ENCODE measurements at regions not wholly inside any gene's neighbourhood (a gene's known extent, or its start where the extent isn't known, plus 50 kb on each side); places are given as distances from the start of the nearest gene placed in this dataset.

DNA sequence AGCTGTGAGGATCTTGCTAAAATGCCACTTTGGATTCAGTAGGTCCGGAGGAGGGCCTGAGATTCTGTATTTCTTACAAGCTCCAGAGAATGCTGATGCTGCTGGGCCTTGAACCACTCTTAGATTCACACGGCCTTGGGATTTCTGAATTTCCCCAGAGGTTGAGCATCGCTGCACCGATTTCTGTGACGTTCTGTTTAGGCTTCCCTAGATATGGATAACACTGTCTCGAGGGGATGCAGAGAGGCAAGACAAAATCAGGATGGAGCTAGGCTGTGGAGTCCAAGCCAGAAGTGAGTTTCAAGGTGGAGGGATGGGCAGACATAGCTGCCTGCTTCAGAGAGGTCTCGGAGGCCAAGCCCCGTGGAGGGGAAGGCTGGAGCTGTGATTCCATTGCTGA is 415.9 kb upstream of the PROX1 start:
- Histone ChIP-seq H3K4me1 (no peaks in the 10 kb centered on the region), H3K36me3 (ENCODE audit: insufficient read depth in 1 of 2, low read depth in 1 of 2) (no peaks in the 10 kb centered on the region), H3K9me3 (no peaks in the 10 kb centered on the region), H3K27me3 (ENCODE audit: insufficient read depth in 3 of 3, low read length in 2 of 3) (no peaks in the 10 kb centered on the region), H3K4me3 (no peak overlapping the region), H3K27ac (no peak overlapping the region)
- TF ChIP-seq, protein P1, sequence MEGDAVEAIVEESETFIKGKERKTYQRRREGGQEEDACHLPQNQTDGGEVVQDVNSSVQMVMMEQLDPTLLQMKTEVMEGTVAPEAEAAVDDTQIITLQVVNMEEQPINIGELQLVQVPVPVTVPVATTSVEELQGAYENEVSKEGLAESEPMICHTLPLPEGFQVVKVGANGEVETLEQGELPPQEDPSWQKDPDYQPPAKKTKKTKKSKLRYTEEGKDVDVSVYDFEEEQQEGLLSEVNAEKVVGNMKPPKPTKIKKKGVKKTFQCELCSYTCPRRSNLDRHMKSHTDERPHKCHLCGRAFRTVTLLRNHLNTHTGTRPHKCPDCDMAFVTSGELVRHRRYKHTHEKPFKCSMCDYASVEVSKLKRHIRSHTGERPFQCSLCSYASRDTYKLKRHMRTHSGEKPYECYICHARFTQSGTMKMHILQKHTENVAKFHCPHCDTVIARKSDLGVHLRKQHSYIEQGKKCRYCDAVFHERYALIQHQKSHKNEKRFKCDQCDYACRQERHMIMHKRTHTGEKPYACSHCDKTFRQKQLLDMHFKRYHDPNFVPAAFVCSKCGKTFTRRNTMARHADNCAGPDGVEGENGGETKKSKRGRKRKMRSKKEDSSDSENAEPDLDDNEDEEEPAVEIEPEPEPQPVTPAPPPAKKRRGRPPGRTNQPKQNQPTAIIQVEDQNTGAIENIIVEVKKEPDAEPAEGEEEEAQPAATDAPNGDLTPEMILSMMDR (IDR thresholded peaks at IDR 0.05), result no peak
- DNase-seq, result no peak
- 88 to 92% (median 92%) methylated on average over 8 of the region's 8 CpGs for WGBS, 3 donors
- ATAC-seq, result no peak
- intact Hi-C loops (cut with DNase I), result no loop called here

DNA sequence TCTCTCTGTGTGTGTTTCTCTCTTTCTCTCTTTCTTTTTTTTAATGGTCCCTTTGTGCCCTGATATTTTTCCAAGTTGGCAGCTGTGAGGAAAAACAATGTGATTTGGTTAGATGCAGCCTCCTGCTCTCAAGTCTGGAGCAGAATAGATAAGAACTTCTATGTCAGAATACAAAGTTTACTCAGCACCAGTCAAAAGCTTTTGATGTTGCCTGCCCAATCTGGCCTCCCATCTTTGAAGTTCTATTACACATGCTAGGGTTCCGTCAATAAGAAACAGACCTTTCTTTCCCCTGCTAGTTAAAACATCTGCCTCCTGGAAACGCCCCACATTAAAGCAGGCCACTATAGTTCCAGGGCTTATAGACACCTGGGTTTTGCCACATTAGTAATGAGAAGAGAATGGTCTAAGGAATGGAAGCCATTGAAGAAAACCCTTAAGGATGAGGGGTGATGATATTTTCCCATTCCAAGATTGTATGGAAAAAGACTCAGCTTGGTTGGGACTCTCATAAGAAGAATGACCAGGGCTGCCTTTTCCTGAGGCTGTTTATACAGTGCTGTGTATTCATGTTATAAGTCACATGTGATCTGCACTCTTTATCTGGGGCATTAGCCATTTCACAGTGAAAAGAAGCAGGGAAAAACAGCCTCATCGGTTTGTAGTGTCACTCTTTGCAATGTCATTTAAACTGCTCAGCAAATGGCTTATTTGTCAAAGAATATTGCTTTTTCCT is 414.7 kb upstream of the PROX1 start:
- whole genome bisulfite sequencing, 3 donors, result 51 to 64% (median 64%) methylated on average over 3 of the region's 3 CpGs
- TF ChIP-seq, protein P1 (IDR thresholded peaks at IDR 0.05), result no peak
- ATAC-seq, result no peak
- intact Hi-C loops (cut with DNase I), result no loop called here
- no peak for DNase-seq
- Histone ChIP-seq H3K27me3 (ENCODE audit: insufficient read depth in 3 of 3, low read length in 2 of 3) (no peaks in the 10 kb centered on the region), H3K27ac (no peak overlapping the region), H3K4me3 (no peak overlapping the region), H3K4me1 (no peaks in the 10 kb centered on the region), H3K36me3 (ENCODE audit: insufficient read depth in 1 of 2, low read depth in 1 of 2) (no peaks in the 10 kb centered on the region), H3K9me3 (no peaks in the 10 kb centered on the region)

DNA sequence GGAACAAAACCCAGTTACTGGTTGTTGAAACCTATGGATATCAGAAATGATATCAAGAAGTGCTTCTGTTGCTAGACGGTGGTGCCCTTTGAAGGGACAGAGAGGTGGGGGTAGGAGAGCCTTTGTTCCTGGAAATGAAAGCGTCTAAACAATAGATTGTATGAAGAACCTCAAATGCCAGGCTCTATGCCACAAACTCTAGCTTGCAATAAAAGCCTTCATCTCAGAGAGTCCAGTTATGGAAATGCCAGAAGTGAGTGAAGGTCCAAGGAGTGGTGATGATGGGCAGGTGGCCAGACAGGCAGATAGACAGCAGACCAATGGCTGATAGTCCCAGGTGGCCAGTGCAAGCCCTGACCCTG is 414.1 kb upstream of the PROX1 start:
- no peaks in the 10 kb centered on the region for H3K4me1 ChIP-seq
- WGBS, 3 donors, result 79 to 91% (median 85%) methylated on average over 2 of the region's 2 CpGs
- ATAC-seq (no peak), DNase-seq (no peak)
- H3K9me3 ChIP-seq, result no peaks in the 10 kb centered on the region
- intact Hi-C loops (cut with DNase I), result no loop called here
- H3K27ac ChIP-seq, result no peak overlapping the region
- no peak overlapping the region for H3K4me3 ChIP-seq
- TF ChIP-seq, protein P1 (IDR thresholded peaks at IDR 0.05), result no peak
- H3K36me3 ChIP-seq (ENCODE audit: insufficient read depth in 1 of 2, low read depth in 1 of 2), result no peaks in the 10 kb centered on the region
- no peaks in the 10 kb centered on the region for H3K27me3 ChIP-seq (ENCODE audit: insufficient read depth in 3 of 3, low read length in 2 of 3)

DNA sequence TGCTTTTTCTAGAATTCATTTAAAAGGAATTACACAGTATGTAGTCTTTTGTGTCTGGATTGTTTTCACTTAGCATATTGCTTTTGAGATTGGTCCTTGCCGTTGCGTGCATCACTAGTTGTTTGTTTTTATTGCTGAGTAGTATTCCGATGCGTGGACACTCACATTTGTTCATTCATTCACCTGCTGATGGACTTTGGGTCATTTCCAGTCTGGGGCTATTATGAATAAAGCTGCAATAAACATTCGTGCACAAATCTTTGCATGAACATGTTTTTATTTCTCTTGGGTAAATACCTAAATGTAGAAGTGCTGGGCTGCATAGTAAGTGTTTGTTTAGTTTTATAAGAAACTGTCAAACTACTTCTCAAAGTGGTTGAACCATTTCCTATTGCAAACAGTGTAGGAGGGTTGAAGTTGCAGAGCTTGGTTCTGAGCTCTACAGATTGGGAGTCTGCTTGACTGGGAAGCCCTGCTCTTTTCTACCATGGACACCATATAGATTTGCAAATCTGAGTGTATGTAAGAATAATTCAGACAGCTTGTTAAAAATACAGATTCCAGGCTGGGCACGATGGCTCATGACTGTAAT is 404.7 kb upstream of the PROX1 start:
- ATAC-seq (no peak), DNase-seq (no peak)
- Histone ChIP-seq H3K4me1 (no peaks in the 10 kb centered on the region), H3K27me3 (ENCODE audit: insufficient read depth in 3 of 3, low read length in 2 of 3) (no peaks in the 10 kb centered on the region), H3K36me3 (ENCODE audit: insufficient read depth in 1 of 2, low read depth in 1 of 2) (no peaks in the 10 kb centered on the region), H3K9me3 (no peaks in the 10 kb centered on the region), H3K27ac (no peak overlapping the region), H3K4me3 (no peak overlapping the region)
- TF ChIP-seq, protein P1 (IDR thresholded peaks at IDR 0.05), result no peak
- intact Hi-C loops (cut with DNase I), result no loop called here
- 83 to 95% (median 94%) methylated on average over 6 of the region's 6 CpGs for WGBS, 3 donors

DNA sequence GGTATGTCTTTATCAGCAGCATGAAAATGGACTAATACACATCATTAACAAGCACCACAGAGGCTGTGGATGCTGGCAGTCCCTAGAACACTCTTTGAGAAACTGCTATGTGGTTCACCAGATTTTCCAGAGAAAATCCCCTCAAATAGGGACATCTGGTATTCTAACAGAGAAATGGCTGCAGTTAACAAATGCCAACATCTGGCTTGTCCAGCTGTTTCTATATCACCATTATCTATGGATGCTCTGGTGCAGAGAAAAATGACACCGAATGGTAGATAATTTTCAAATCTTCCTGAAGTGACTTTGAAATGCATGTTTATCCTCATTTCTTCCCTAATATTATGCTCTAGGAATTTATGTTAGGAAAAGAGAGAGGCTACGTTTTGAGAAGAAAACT is 403.5 kb upstream of the PROX1 start:
- 47 to 60% (median 50%) methylated on average over 2 of the region's 2 CpGs for WGBS, 3 donors
- Histone ChIP-seq H3K4me3 (no peak overlapping the region), H3K27ac (no peak overlapping the region), H3K9me3 (no peaks in the 10 kb centered on the region), H3K36me3 (ENCODE audit: insufficient read depth in 1 of 2, low read depth in 1 of 2) (no peaks in the 10 kb centered on the region), H3K4me1 (no peaks in the 10 kb centered on the region), H3K27me3 (ENCODE audit: insufficient read depth in 3 of 3, low read length in 2 of 3) (no peaks in the 10 kb centered on the region)
- DNase-seq, result no peak
- TF ChIP-seq, protein P1 (IDR thresholded peaks at IDR 0.05), result no peak
- ATAC-seq, result no peak
- intact Hi-C loops (cut with DNase I), result no loop called here

All from psoas muscle (tissue), 7 donors.